ENCODE measurements at regions not wholly inside any gene's neighbourhood (a gene's known extent, or its start where the extent isn't known, plus 50 kb on each side); places are given as distances from the start of the nearest gene placed in this dataset.

DNA sequence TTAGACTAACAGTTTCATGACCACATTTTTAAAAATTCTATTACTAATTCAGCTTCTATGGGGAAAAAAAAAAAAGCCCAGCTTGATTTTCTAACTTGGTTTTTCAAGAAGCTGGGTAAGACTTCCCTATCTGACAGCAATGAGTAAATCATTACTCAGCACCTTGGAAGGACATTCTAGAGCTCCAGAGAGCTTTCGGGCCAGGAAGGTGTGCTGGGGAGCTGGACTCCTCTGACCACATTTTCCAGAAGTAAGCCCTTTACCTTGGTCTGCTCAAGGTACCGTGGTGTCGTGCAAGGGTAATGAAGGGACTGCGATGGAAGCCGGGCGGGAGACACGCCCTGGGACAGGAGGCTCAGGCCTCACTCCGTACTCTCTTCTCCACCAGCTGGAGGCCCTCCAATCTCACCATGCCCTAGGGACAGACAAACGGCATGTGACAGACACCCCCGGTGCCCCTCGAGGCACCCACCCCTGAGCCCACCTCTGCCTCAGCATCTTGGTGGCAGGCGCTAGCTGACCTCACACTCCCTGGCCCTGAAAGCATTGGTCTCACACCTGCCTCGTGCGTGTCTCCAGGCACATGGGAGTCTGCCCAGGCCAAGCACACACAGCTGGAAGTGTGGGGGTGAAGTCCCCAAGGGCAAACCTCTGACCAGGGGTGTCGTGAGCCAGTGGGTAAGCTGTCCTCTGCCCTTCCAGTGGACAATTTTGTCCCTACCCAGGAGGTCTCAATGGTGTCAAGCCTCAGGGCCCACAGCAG is 152.1 kb downstream of the OAT start:
- peaks cover 8% of the 10 kb centered on the region; the same call in 1 of the 2 replicates for H3K4me1 ChIP-seq (ENCODE audit: insufficient read depth, low read length)
- no peaks in the 10 kb centered on the region for H3K36me3 ChIP-seq (ENCODE audit: low read depth, low read length)
- intact Hi-C loops (cut with micrococcal nuclease) = no loop called here
- H3K27me3 ChIP-seq (ENCODE audit: low read length) = 0 out of 2 replicates have a peak, but pooled peaks cover 8% of the 10 kb centered on the region
- no peaks in the 10 kb centered on the region for H3K9me3 ChIP-seq (ENCODE audit: low read length)
- TF ChIP-seq, protein P1, sequence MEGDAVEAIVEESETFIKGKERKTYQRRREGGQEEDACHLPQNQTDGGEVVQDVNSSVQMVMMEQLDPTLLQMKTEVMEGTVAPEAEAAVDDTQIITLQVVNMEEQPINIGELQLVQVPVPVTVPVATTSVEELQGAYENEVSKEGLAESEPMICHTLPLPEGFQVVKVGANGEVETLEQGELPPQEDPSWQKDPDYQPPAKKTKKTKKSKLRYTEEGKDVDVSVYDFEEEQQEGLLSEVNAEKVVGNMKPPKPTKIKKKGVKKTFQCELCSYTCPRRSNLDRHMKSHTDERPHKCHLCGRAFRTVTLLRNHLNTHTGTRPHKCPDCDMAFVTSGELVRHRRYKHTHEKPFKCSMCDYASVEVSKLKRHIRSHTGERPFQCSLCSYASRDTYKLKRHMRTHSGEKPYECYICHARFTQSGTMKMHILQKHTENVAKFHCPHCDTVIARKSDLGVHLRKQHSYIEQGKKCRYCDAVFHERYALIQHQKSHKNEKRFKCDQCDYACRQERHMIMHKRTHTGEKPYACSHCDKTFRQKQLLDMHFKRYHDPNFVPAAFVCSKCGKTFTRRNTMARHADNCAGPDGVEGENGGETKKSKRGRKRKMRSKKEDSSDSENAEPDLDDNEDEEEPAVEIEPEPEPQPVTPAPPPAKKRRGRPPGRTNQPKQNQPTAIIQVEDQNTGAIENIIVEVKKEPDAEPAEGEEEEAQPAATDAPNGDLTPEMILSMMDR (conservative IDR thresholded peaks at IDR 0.05; ENCODE audit: low read depth, low read length) = no peak
- no peak for TF ChIP-seq EZH2 (IDR thresholded peaks at IDR 0.05; ENCODE audit: low read length, unreplicated experiment)
- no peak for TF ChIP-seq EZH2phosphoT487 (IDR thresholded peaks at IDR 0.05; ENCODE audit: borderline replicate concordance, low read length)
- no TSS peak for BruUV-seq (replicated peaks)
- no peak overlapping the region for H3K27ac ChIP-seq (ENCODE audit: low read length)
- H3K4me2 ChIP-seq (ENCODE audit: low read length) = no peak overlapping the region
- no peaks in the 10 kb centered on the region for H3K79me2 ChIP-seq (ENCODE audit: low read length)
- no peak overlapping the region for H3K9ac ChIP-seq (ENCODE audit: low read length)
- H3K4me3 ChIP-seq (ENCODE audit: low read length) = no peak overlapping the region
- ChIA-PET CTCF (no interaction called here), POLR2A (ENCODE audit: unreplicated experiment) (no interaction called here)
- ATAC-seq (no peak), DNase-seq (peak; percentile 51)
- H2AFZ ChIP-seq (ENCODE audit: low read length) = no peak overlapping the region
- H3K9me2 ChIP-seq (replicated peaks; ENCODE audit: low read length) = no peaks in the 10 kb centered on the region
- no peaks in the 10 kb centered on the region for H4K20me1 ChIP-seq (ENCODE audit: low read length)
- H3F3A ChIP-seq (ENCODE audit: low read length, unreplicated experiment) = no peaks in the 10 kb centered on the region

DNA sequence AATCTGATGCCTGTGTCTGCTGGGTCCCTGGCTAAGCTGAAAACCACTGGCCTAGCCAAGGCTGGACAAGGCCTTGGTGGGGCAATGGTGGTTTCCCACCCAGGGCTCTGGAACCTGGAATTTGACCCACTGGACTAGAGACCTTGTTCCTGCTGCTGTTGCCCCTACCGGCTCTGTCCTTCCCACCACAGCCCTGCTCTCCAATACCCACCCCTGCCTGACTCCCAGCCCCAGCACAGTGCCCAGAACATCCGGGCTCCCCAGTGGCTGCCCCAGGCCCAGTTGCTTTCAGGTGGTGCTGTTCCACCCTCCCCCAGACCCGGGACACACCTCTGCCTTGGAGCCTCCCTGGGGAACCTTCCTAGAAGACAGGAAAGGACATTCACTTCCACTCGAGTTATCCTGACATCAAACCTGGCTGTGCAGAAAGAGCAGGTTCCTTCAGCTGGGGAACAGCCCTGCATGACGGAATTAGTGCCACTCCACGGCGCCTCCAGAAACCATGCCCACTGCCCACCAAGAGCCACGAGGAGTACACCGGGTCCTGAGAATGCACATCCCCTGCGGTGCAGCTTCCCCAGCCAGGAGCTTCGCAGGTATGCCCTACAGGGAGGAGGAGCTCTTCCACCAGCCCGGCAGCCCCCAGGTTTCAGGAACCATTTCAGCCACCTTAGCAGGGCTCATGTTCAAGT is 152.8 kb downstream of the OAT start:
- no TSS peak for BruUV-seq (replicated peaks)
- Histone ChIP-seq H3K79me2 (ENCODE audit: low read length) (no peaks in the 10 kb centered on the region), H3K4me3 (ENCODE audit: low read length) (no peak overlapping the region), H2AFZ (ENCODE audit: low read length) (no peak overlapping the region), H3F3A (ENCODE audit: low read length, unreplicated experiment) (no peaks in the 10 kb centered on the region), H4K20me1 (ENCODE audit: low read length) (no peaks in the 10 kb centered on the region), H3K27ac (ENCODE audit: low read length) (no peak overlapping the region), H3K9me2 (replicated peaks; ENCODE audit: low read length) (no peaks in the 10 kb centered on the region), H3K36me3 (ENCODE audit: low read depth, low read length) (no peaks in the 10 kb centered on the region), H3K4me2 (ENCODE audit: low read length) (no peak overlapping the region), H3K9me3 (ENCODE audit: low read length) (no peaks in the 10 kb centered on the region), H3K4me1 (ENCODE audit: insufficient read depth, low read length) (peaks cover 8% of the 10 kb centered on the region; the same call in 1 of the 2 replicates), H3K27me3 (ENCODE audit: low read length) (peaks cover 13% of the 10 kb centered on the region; the same call in 1 of the 2 replicates), H3K9ac (ENCODE audit: low read length) (no peak overlapping the region)
- CTCF ChIA-PET = no interaction called here
- TF ChIP-seq, protein P1 (conservative IDR thresholded peaks at IDR 0.05; ENCODE audit: low read depth, low read length) = no peak
- TF ChIP-seq EZH2 (IDR thresholded peaks at IDR 0.05; ENCODE audit: low read length, unreplicated experiment) = no peak
- no peak for TF ChIP-seq EZH2phosphoT487 (IDR thresholded peaks at IDR 0.05; ENCODE audit: borderline replicate concordance, low read length)
- POLR2A ChIA-PET (ENCODE audit: unreplicated experiment) = no interaction called here
- ATAC-seq (no peak), DNase-seq (no peak)
- intact Hi-C loops (cut with micrococcal nuclease) = no loop called here

DNA sequence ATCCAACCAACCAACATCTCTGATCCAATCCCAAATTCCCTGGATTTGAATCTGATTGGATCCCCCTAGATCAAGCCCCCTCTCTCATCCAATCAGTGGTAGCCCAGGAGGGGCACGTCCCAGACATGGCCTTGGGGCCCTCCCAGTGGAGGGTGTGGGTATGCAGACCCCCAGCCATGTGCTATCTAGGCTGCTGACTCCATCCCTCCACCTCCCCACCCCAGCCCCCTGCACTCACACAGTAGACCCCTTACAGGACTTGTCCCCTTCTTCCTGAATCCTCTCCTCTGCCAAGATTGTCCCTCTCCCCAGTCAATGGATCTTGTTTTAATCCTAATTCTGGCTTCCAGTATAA is 153.4 kb downstream of the OAT start:
- Histone ChIP-seq H3K4me3 (ENCODE audit: low read length) (no peak overlapping the region), H4K20me1 (ENCODE audit: low read length) (no peaks in the 10 kb centered on the region), H2AFZ (ENCODE audit: low read length) (no peak overlapping the region), H3K27me3 (ENCODE audit: low read length) (peaks cover 16% of the 10 kb centered on the region; the same call in 1 of the 2 replicates), H3K9me2 (replicated peaks; ENCODE audit: low read length) (no peaks in the 10 kb centered on the region), H3K4me2 (ENCODE audit: low read length) (no peak overlapping the region), H3K36me3 (ENCODE audit: low read depth, low read length) (no peaks in the 10 kb centered on the region), H3K9me3 (ENCODE audit: low read length) (no peaks in the 10 kb centered on the region), H3F3A (ENCODE audit: low read length, unreplicated experiment) (no peaks in the 10 kb centered on the region), H3K4me1 (ENCODE audit: insufficient read depth, low read length) (peaks cover 8% of the 10 kb centered on the region; the same call in 1 of the 2 replicates), H3K27ac (ENCODE audit: low read length) (no peak overlapping the region), H3K79me2 (ENCODE audit: low read length) (no peaks in the 10 kb centered on the region), H3K9ac (ENCODE audit: low read length) (no peak overlapping the region)
- ChIA-PET CTCF (no interaction called here), POLR2A (ENCODE audit: unreplicated experiment) (no interaction called here)
- ATAC-seq (no peak), DNase-seq (no peak)
- intact Hi-C loops (cut with micrococcal nuclease) = no loop called here
- no TSS peak for BruUV-seq (replicated peaks)
- TF ChIP-seq EZH2phosphoT487 (IDR thresholded peaks at IDR 0.05; ENCODE audit: borderline replicate concordance, low read length) (no peak), EZH2 (IDR thresholded peaks at IDR 0.05; ENCODE audit: low read length, unreplicated experiment) (no peak)
- TF ChIP-seq, protein P1 (conservative IDR thresholded peaks at IDR 0.05; ENCODE audit: low read depth, low read length) = no peak
